IPS-15b (cell line): ENCODE measurements at regions not wholly inside any gene's neighbourhood (a gene's known extent, or its start where the extent isn't known, plus 50 kb on each side); places are given as distances from the start of the nearest gene placed in this dataset.

ENCODE experiments used
- H3K27me3 ChIP-seq: one replicate; pipeline ENCODE4 v1.6.1; 2013; ENCODE audit warnings: low read length; ENCODE audit not compliant: control insufficient read depth, insufficient read depth
- H3K36me3 ChIP-seq: one replicate; pipeline ENCODE4 v1.6.1; 2013; ENCODE audit warnings: low read length; ENCODE audit not compliant: control insufficient read depth, insufficient read depth
- H3K4me1 ChIP-seq: one replicate; pipeline ENCODE4 v1.6.1; 2013; ENCODE audit warnings: mild to moderate bottlenecking, low read length; ENCODE audit not compliant: control insufficient read depth, insufficient read depth
- H3K4me3 ChIP-seq: one replicate; pipeline ENCODE4 v1.5.1; 2013; ENCODE audit warnings: low read depth, low read length
- H3K9ac ChIP-seq: one replicate; pipeline ENCODE4 v1.6.1; 2013; ENCODE audit warnings: low read depth, mild to moderate bottlenecking, low read length
- H3K9me3 ChIP-seq: one replicate; pipeline ENCODE4 v1.6.1; 2013; ENCODE audit warnings: mild to moderate bottlenecking, low read length; ENCODE audit not compliant: control insufficient read depth, insufficient read depth

GRCh38 chr13:111915104-111915551 is 151.8 kb upstream of the SOX1 start:
- no peaks in the 10 kb centered on the region for H3K9me3 ChIP-seq
- H3K4me1 ChIP-seq = no peaks in the 10 kb centered on the region
- no peak overlapping the region for H3K4me3 ChIP-seq
- no peaks in the 10 kb centered on the region for H3K36me3 ChIP-seq
- no peak overlapping the region for H3K9ac ChIP-seq
- H3K27me3 ChIP-seq = no peaks in the 10 kb centered on the region

GRCh38 chr13:111916201-111916600 is 150.7 kb upstream of the SOX1 start:
- H3K27me3 ChIP-seq = no peaks in the 10 kb centered on the region
- H3K4me1 ChIP-seq = no peaks in the 10 kb centered on the region
- no peaks in the 10 kb centered on the region for H3K9me3 ChIP-seq
- no peaks in the 10 kb centered on the region for H3K36me3 ChIP-seq
- no peak overlapping the region for H3K9ac ChIP-seq
- no peak overlapping the region for H3K4me3 ChIP-seq

- Histone ChIP-seq H3K4me1 (no peaks in the 10 kb centered on the region), H3K4me3 (no peak overlapping the region), H3K9me3 (no peaks in the 10 kb centered on the region), H3K9ac (no peak overlapping the region), H3K27me3 (no peaks in the 10 kb centered on the region), H3K36me3 (no peaks in the 10 kb centered on the region)
These were observed 149.9 kb upstream of the SOX1 start for GRCh38 chr13:111917086-111917485.

GRCh38 chr13:111917901-111918300 is 149.0 kb upstream of the SOX1 start:
- Histone ChIP-seq H3K9me3 (no peaks in the 10 kb centered on the region), H3K27me3 (no peaks in the 10 kb centered on the region), H3K9ac (no peak overlapping the region), H3K4me3 (no peak overlapping the region), H3K4me1 (no peaks in the 10 kb centered on the region), H3K36me3 (no peaks in the 10 kb centered on the region)

- Histone ChIP-seq H3K27me3 (no peaks in the 10 kb centered on the region), H3K4me1 (peaks cover 2% of the 10 kb centered on the region)
These were observed 147.7 kb upstream of the SOX1 start for GRCh38 chr13:111919286-111919685.

GRCh38 chr13:111919849-111920248 is 147.1 kb upstream of the SOX1 start:
- Histone ChIP-seq H3K4me3 (no peak overlapping the region), H3K36me3 (no peaks in the 10 kb centered on the region), H3K9ac (no peak overlapping the region), H3K27me3 (no peaks in the 10 kb centered on the region), H3K4me1 (peaks cover 2% of the 10 kb centered on the region), H3K9me3 (no peaks in the 10 kb centered on the region)

More at GRCh38 chr13:111919286-111919685, 147.7 kb upstream of the SOX1 start:
- H3K9ac ChIP-seq = no peak overlapping the region
- no peaks in the 10 kb centered on the region for H3K36me3 ChIP-seq
- no peaks in the 10 kb centered on the region for H3K9me3 ChIP-seq
- no peak overlapping the region for H3K4me3 ChIP-seq

GRCh38 chr13:111920306-111920931 is 146.5 kb upstream of the SOX1 start:
- Histone ChIP-seq H3K27me3 (no peaks in the 10 kb centered on the region), H3K4me3 (no peak overlapping the region), H3K36me3 (no peaks in the 10 kb centered on the region), H3K9ac (no peak overlapping the region), H3K4me1 (peaks cover 2% of the 10 kb centered on the region), H3K9me3 (no peaks in the 10 kb centered on the region)

- no peak overlapping the region for H3K9ac ChIP-seq
- no peaks in the 10 kb centered on the region for H3K27me3 ChIP-seq
- no peak overlapping the region for H3K4me3 ChIP-seq
- H3K4me1 ChIP-seq = peaks cover 2% of the 10 kb centered on the region
- no peaks in the 10 kb centered on the region for H3K36me3 ChIP-seq
- no peaks in the 10 kb centered on the region for H3K9me3 ChIP-seq
These were observed 145.8 kb upstream of the SOX1 start for GRCh38 chr13:111920932-111921705.

- Histone ChIP-seq H3K27me3 (no peaks in the 10 kb centered on the region), H3K4me3 (no peak overlapping the region), H3K9me3 (no peaks in the 10 kb centered on the region), H3K9ac (no peak overlapping the region), H3K36me3 (no peaks in the 10 kb centered on the region), H3K4me1 (peaks cover 2% of the 10 kb centered on the region)
These were observed 144.9 kb upstream of the SOX1 start for GRCh38 chr13:111922086-111922485.

GRCh38 chr13:111923439-111923838 is 143.5 kb upstream of the SOX1 start:
- Histone ChIP-seq H3K9me3 (no peaks in the 10 kb centered on the region), H3K27me3 (no peaks in the 10 kb centered on the region), H3K4me1 (peaks cover 2% of the 10 kb centered on the region), H3K36me3 (no peaks in the 10 kb centered on the region), H3K9ac (no peak overlapping the region), H3K4me3 (no peak overlapping the region)

GRCh38 chr13:111923991-111924677 is 142.8 kb upstream of the SOX1 start:
- no peaks in the 10 kb centered on the region for H3K9me3 ChIP-seq
- H3K36me3 ChIP-seq = no peaks in the 10 kb centered on the region
- H3K27me3 ChIP-seq = no peaks in the 10 kb centered on the region

GRCh38 chr13:111924678-111925075 is 142.3 kb upstream of the SOX1 start:
- no peak overlapping the region for H3K4me3 ChIP-seq
- H3K9ac ChIP-seq = no peak overlapping the region
- H3K9me3 ChIP-seq = no peaks in the 10 kb centered on the region
- peaks cover 2% of the 10 kb centered on the region for H3K4me1 ChIP-seq
- H3K36me3 ChIP-seq = no peaks in the 10 kb centered on the region
- no peaks in the 10 kb centered on the region for H3K27me3 ChIP-seq

More at GRCh38 chr13:111923991-111924677, 142.8 kb upstream of the SOX1 start:
- Histone ChIP-seq H3K9ac (no peak overlapping the region), H3K4me1 (peaks cover 2% of the 10 kb centered on the region), H3K4me3 (no peak overlapping the region)
